GM18499 (cell line): ENCODE measurements at regions not wholly inside any gene's neighbourhood (a gene's known extent, or its start where the extent isn't known, plus 50 kb on each side); places are given as distances from the start of the nearest gene placed in this dataset.

Experiments
- ATAC-seq: cut with Tn5 transposase; IDR thresholded peaks from one replicate; pipeline ENCODE4 v1.9.1; 2021; ENCODE audit warnings: moderate number of reproducible peaks; ENCODE audit not compliant: insufficient read depth, unreplicated experiment

DNA sequence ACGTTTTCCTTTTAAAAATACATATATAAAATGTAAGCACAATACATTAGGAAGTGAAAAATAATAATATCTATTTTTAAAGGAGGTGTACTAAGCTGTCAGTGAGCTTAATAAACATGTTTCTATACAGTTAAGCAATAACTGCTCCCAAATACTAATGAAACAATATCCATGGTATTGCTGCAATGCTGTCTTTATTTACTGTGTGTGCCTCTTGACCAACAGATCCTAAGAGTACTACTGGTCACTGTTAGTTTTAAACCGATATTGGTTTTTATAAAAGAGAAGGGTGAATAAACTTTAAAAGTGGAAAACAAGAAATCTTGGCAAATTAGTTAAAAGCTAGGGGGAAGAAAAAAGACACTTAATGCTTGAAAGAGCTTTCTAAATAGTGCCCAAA lies 1029.0 kb downstream of the FSTL5 start:
- ATAC-seq, result no peak

DNA sequence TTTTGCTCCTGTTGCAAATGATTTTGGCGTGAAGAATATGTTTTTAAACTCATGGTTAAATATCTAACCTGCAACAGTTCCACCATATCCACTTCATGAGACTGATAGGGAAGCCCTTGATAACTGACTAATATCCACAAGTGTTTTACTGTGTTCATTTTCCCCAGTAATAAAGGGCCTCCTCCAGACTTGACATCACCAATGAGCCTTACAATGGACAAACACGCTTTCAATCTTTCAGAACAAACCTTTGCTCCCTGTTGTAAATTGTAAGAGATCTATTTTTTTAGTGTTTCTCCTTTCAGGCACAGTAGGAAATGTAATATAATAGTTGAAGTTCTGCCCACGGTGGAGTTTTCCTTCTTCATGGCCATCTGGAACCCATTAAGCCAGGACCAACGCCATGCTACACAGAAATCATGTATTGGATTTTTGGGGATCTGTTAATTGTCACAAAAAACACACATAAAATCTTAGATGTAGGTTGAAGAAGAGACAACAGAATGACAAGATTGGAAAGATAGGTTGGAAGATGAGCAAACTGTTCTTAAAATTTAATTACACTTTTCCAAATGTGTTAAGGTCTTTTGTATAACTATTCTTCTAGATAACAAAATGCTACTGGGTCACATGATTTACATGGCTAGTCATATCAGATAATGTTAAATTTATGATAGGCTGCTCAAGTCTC lies 1030.1 kb downstream of the FSTL5 start:
- ATAC-seq, result no peak

DNA sequence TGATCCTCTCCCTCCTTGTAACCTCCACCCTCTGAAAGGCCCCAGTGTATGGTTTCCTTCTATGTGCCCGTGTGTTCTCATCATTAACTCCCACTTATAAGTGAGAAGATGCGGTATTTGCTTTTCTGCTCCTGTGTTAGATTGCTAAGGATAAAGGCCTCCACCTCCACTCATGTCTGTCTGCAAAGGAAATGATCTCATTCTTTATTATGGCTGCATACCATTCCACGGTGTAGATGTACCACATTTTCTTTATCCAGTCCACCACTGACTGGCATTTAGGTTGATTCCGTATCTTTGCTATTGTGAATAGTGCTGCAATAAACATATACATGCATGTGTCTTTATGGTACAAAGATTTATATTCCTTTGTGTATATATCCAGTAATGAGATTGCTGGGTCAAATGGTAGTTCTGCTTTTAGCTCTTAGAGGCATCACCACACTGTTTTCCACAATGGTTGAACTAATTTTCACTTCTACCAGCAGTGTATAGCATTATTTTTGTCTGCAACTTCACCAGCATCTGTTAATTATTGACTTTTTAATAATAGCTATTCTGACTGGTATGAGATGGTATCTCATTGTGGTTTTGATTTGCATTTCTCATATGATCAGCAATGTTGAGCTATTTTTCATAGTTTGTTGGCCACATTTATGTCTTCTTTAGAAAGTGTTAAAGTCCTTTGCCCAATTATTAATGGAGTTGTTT lies 1030.9 kb downstream of the FSTL5 start:
- ATAC-seq, result peak; percentile 79

DNA sequence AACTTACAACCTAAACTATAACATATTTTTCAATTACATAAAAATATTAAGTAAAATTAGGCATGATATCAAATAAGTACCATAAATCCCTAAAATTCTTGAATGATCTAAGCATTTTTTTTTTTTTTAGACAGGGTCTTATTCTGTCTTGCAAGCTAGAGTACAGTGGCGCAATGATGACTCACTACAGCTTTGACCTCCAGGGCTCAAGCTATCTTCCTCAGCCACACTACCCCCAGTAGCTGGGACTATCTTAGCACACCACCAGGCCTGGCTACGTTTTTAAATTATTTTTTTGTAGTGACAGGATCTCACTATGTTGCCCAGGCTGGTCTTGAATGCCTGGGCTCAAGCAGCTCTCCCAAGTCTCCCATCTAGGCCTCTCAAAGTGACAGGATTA lies 1042.3 kb downstream of the FSTL5 start:
- no peak for ATAC-seq

DNA sequence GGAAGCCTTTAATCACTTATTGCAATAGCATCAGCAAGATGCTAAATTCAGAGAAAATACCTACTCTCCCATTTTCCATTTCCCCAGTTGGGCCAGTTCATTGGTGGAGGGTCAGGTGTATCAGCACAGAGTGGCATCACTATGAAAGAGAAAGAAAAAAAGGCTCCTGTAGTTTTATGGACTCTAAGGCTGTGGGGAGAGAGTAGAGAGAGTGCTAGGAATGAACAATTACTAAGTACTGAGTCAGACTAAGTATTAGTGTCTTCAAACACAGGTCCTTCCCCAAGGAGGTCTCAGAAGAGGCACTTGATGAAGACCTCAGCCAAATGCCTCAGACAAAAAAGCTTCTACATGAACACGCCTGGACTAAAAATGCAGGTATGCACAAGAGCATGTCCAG lies 1061.9 kb downstream of the FSTL5 start:
- no peak for ATAC-seq

DNA sequence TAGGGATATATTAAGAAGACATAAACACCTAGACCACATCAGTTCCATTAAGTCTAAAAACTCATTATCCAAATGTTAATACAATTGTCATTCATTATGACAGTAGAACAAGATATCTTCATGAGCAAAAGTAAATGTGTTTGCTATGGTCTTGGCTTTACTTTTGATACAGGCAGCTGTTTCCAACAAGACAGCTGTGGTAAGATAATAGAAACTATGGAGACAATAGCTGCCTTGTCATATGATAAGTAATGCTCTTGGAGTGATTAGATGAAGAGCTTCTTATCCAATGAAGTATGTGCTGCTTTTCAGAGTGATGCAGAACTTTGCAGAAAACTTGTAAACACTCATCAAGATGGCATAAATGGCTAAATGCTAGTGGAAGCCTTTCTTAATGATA lies 1066.0 kb downstream of the FSTL5 start:
- ATAC-seq, result no peak

DNA sequence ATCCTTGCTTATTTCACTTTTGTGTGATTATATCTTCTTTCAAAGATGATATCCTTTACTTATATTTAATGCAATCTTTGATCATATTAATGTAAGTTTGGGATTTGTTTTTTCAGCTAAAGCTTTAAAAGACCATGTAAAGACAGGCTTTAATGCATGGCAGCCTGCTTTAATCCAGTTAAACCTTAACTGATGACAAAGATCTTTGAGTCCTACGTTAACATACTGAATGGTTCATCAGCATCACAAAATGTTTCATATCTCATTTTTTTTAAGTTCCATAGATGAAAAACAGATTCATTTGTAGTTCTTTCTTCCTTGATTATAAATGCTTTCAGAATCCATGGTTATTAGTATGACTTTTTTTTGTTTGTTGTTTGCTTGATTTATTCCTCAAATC lies 1102.8 kb downstream of the FSTL5 start:
- ATAC-seq, result no peak
